GM19238 (cell line): ENCODE measurements at regions not wholly inside any gene's neighbourhood (a gene's known extent, or its start where the extent isn't known, plus 50 kb on each side); places are given as distances from the start of the nearest gene placed in this dataset.

Source experiments
- DNase-seq: peaks from one replicate; pipeline ENCODE4 v3.0.0; 2011; ENCODE audit warnings: low spot score; ENCODE audit not compliant: insufficient read length

GRCh38 chr6:15065261-15065989 is 180.4 kb upstream of the JARID2 start:
- no peak for DNase-seq

GRCh38 chr6:15066089-15066758 is 179.6 kb upstream of the JARID2 start:
- DNase-seq: no peak

GRCh38 chr6:15073344-15073789 is 172.5 kb upstream of the JARID2 start:
- no peak for DNase-seq

- no peak for DNase-seq
These were observed 171.9 kb upstream of the JARID2 start for GRCh38 chr6:15073883-15074465.

- no peak for DNase-seq
These were observed 171.1 kb upstream of the JARID2 start for GRCh38 chr6:15074806-15075205.

GRCh38 chr6:15076565-15076964 is 169.3 kb upstream of the JARID2 start:
- no peak for DNase-seq

- no peak for DNase-seq
These were observed 168.9 kb upstream of the JARID2 start for GRCh38 chr6:15077006-15077405.

GRCh38 chr6:15077961-15078360 is 167.9 kb upstream of the JARID2 start:
- DNase-seq: no peak

- no peak for DNase-seq
These were observed 166.5 kb upstream of the JARID2 start for GRCh38 chr6:15079288-15079817.

GRCh38 chr6:15080895-15081294 is 165.0 kb upstream of the JARID2 start:
- DNase-seq: no peak

- DNase-seq: no peak
These were observed 164.4 kb upstream of the JARID2 start for GRCh38 chr6:15081447-15081846.

- no peak for DNase-seq
These were observed 163.2 kb upstream of the JARID2 start for GRCh38 chr6:15082708-15083107.

GRCh38 chr6:15086348-15087158 is 159.3 kb upstream of the JARID2 start:
- no peak for DNase-seq

- no peak for DNase-seq
These were observed 158.7 kb upstream of the JARID2 start for GRCh38 chr6:15087186-15087589.

GRCh38 chr6:15088904-15089568 is 156.8 kb upstream of the JARID2 start:
- no peak for DNase-seq

- no peak for DNase-seq
These were observed 156.2 kb upstream of the JARID2 start for GRCh38 chr6:15089569-15090144.

- DNase-seq: no peak
These were observed 155.7 kb upstream of the JARID2 start for GRCh38 chr6:15090145-15090579.

GRCh38 chr6:15090745-15091384 is 155.0 kb upstream of the JARID2 start:
- DNase-seq: no peak

- no peak for DNase-seq
These were observed 148.7 kb upstream of the JARID2 start for GRCh38 chr6:15096894-15097837.
